Colonic mucosa (tissue), 4 donors: ENCODE measurements at regions not wholly inside any gene's neighbourhood (a gene's known extent, or its start where the extent isn't known, plus 50 kb on each side); places are given as distances from the start of the nearest gene placed in this dataset.

Experiments
- DNase-seq: peaks from one replicate; pipeline ENCODE4 v3.0.0-alpha.2; 2020
- H3K27ac ChIP-seq: fragments of 200-600 bp; one replicate; pipeline ENCODE4 v1.8.0; 2021
- H3K27me3 ChIP-seq: fragments of 200-600 bp; one replicate; pipeline ENCODE4 v1.8.0; 2021
- H3K36me3 ChIP-seq: fragments of 200-600 bp; one replicate; pipeline ENCODE4 v1.8.0; 2021
- H3K4me1 ChIP-seq: fragments of 200-600 bp; one replicate; pipeline ENCODE4 v1.8.0; 2021; ENCODE audit warnings: mild to moderate bottlenecking
- H3K4me3 ChIP-seq: fragments of 200-600 bp; one replicate; pipeline ENCODE4 v1.8.0; 2021
- H3K9ac ChIP-seq, 2 donors: one replicate each; pipeline ENCODE4 v1.7.0; 2013; ENCODE audit warnings: control low read depth in 2 of 2, low read depth in 2 of 2, low read length in 2 of 2
- H3K9me3 ChIP-seq: fragments of 200-600 bp; one replicate; pipeline ENCODE4 v1.8.0; 2021
- intact Hi-C: fragments of 100-400 bp; cut with DNase I; formaldehyde crosslinking; loops from one replicate; pipeline ENCODE4 v1.14.1; 2022
- TF ChIP-seq, protein P1 (sequence below): fragments of 200-600 bp; IDR thresholded peaks from one replicate; pipeline ENCODE4 v1.8.0; 2022; ENCODE audit warnings: antibody characterized with exemption, mild to moderate bottlenecking
- donor health status: healthy.
- donor health status: DM: no; HTN: no; CAD: no.
- donor health status: DM: no; HTN: no; CAD: no.

DNA sequence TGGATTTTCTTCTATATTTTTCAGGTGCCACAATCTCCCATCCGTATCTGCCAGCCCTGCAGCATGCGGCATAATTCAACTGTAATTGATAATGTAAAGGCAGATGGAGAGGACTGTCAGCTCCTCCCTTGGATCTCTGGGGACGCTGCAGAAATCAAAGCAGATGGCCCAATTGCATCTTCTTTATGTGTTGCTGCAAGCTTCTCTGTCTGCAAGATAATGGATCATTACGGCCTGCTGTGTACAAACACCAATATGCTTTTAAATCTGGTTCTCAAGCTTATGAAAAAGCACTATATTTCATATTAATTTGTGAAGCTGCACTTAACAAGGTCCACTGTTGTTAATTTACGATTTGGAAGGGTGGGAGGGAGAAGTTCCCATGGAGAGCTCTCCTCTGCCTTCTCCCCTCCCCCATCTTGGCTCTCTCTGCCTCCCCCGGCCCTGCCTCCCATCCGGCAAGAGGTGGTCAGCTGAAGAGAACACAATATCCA lies 607.5 kb downstream of the TOX3 start:
- DNase-seq = no peak
- Histone ChIP-seq H3K4me3 (no peak overlapping the region), H3K27ac (no peak overlapping the region), H3K36me3 (no peaks in the 10 kb centered on the region), H3K27me3 (no peaks in the 10 kb centered on the region), H3K9me3 (no peaks in the 10 kb centered on the region), H3K4me1 (no peaks in the 10 kb centered on the region), H3K9ac (no peak overlapping the region)
- intact Hi-C loops = no loop called here
- TF ChIP-seq, protein P1, sequence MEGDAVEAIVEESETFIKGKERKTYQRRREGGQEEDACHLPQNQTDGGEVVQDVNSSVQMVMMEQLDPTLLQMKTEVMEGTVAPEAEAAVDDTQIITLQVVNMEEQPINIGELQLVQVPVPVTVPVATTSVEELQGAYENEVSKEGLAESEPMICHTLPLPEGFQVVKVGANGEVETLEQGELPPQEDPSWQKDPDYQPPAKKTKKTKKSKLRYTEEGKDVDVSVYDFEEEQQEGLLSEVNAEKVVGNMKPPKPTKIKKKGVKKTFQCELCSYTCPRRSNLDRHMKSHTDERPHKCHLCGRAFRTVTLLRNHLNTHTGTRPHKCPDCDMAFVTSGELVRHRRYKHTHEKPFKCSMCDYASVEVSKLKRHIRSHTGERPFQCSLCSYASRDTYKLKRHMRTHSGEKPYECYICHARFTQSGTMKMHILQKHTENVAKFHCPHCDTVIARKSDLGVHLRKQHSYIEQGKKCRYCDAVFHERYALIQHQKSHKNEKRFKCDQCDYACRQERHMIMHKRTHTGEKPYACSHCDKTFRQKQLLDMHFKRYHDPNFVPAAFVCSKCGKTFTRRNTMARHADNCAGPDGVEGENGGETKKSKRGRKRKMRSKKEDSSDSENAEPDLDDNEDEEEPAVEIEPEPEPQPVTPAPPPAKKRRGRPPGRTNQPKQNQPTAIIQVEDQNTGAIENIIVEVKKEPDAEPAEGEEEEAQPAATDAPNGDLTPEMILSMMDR = no peak

DNA sequence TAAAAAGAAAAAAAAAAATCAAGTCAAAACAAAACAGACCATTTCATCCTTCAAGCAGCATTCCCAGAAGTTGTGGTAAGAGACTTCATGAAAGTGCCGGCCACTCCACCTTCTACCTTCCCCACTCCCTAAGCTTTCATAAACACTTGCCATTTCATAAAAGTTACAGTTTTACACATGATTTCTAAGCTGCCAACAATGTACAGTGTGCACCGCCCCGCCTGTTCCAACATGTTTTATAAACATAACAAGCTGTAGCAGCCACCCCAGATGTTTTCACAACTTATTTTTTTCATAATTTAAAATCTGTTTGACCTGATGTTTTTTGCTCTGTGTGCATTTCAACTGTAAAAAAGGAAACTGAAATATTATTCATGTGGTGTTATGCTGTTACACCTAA lies 608.1 kb downstream of the TOX3 start:
- no peaks in the 10 kb centered on the region for H3K36me3 ChIP-seq
- H3K4me3 ChIP-seq = no peak overlapping the region
- H3K9me3 ChIP-seq = no peaks in the 10 kb centered on the region
- H3K27me3 ChIP-seq = no peaks in the 10 kb centered on the region
- no peak for DNase-seq
- H3K4me1 ChIP-seq = no peaks in the 10 kb centered on the region
- H3K9ac ChIP-seq = no peak overlapping the region
- no peak overlapping the region for H3K27ac ChIP-seq
- TF ChIP-seq, protein P1 = no peak
- intact Hi-C loops = no loop called here

DNA sequence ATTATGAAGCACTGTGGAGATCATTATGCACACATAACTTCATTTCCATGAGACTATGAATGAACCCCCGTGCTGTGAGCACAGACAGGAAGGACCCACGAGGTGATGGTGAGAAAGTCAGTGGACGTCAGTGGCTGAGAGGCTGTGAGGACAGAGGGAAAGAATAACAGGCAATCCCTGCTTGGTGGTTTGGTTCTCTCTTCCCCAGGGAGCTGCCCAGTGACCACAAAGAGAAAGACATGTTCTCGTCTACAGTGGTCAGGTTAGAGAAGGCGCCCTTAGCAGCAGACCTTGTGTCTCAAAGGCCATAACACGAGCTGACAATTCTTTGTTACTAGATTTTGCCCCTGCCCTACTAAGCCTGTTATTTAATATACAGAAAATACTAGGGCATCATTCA lies 609.2 kb downstream of the TOX3 start:
- Histone ChIP-seq H3K9me3 (no peaks in the 10 kb centered on the region), H3K4me3 (no peak overlapping the region), H3K27ac (no peak overlapping the region), H3K36me3 (no peaks in the 10 kb centered on the region), H3K4me1 (no peaks in the 10 kb centered on the region), H3K9ac (no peak overlapping the region), H3K27me3 (no peaks in the 10 kb centered on the region)
- TF ChIP-seq, protein P1 = no peak
- no peak for DNase-seq
- intact Hi-C loops = no loop called here

DNA sequence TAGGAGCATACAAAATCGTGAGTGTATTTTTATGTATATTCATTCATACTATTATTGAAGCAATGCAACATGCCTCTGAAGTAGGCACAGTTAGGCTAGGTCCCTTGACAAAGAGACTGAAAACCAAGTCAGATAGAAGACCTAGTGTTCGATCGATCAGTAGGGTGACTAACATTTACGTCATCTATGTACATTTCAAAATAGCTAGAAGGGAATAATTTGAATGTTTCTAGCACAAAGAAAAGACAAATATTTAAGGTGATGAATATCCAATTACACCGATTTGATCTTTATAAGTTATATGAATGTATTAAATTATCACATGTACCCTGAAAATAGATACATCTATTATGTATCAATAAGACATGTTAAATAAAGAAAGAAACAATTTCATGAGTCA lies 610.1 kb downstream of the TOX3 start:
- TF ChIP-seq, protein P1 = no peak
- Histone ChIP-seq H3K9ac (no peak overlapping the region), H3K36me3 (no peaks in the 10 kb centered on the region), H3K27me3 (no peaks in the 10 kb centered on the region), H3K9me3 (no peaks in the 10 kb centered on the region), H3K4me3 (no peak overlapping the region), H3K4me1 (no peaks in the 10 kb centered on the region), H3K27ac (no peak overlapping the region)
- intact Hi-C loops = no loop called here
- DNase-seq = no peak

DNA sequence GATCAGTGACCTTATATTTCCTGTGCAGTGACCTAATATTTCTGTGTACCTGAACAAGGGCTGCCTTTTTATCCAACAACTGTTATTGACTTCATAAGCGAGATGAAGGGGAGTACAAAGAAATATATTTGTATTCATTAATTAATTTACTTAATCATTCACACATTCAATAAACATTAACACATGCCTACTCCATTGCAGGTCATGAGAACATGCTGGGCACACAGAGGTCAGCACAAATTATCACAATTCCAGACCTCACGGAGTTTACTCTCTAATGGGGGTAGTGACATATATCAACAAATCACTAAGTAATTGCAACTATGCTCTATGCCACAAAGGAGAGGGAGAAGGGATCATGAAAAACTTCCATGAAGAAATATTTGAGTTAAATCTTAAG lies 614.6 kb downstream of the TOX3 start:
- H3K27ac ChIP-seq = no peak overlapping the region
- no peaks in the 10 kb centered on the region for H3K27me3 ChIP-seq
- H3K4me1 ChIP-seq = no peaks in the 10 kb centered on the region
- intact Hi-C loops = no loop called here
- TF ChIP-seq, protein P1 = no peak
- H3K36me3 ChIP-seq = no peaks in the 10 kb centered on the region
- no peak overlapping the region for H3K4me3 ChIP-seq
- no peak overlapping the region for H3K9ac ChIP-seq
- DNase-seq = no peak
- H3K9me3 ChIP-seq = no peaks in the 10 kb centered on the region

DNA sequence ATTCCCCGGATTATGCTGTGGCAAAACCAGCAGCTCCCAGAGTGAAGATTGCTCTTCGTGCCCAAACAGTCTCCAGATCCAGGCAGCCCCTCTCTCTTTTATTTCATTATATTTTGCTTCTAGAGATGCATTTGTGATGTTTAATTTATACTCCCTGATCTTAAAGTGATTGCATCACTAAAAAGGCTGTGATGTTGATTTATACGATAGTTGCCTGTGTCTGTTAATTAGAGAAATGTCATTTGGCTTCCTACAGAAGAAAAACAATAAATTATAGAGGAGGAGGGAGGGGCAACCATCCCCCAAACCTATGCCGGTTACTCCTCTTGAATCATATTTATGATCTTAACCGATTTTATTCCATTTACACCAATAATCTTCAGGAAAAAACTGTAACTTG lies 615.3 kb downstream of the TOX3 start:
- Histone ChIP-seq H3K4me3 (no peak overlapping the region), H3K9me3 (no peaks in the 10 kb centered on the region), H3K4me1 (no peaks in the 10 kb centered on the region), H3K9ac (no peak overlapping the region), H3K36me3 (no peaks in the 10 kb centered on the region), H3K27me3 (no peaks in the 10 kb centered on the region), H3K27ac (no peak overlapping the region)
- TF ChIP-seq, protein P1 = no peak
- intact Hi-C loops = no loop called here
- DNase-seq = no peak
